PFSK-1 (cell line): ENCODE measurements at regions not wholly inside any gene's neighbourhood (a gene's known extent, or its start where the extent isn't known, plus 50 kb on each side); places are given as distances from the start of the nearest gene placed in this dataset.

Experiments used
- FOXP2 ChIP-seq: optimal IDR thresholded peaks from 2 replicates; pipeline ENCODE3; 2011; ENCODE audit warnings: borderline replicate concordance, control low read depth, inconsistent platforms; ENCODE audit not compliant: insufficient read depth; ENCODE audit errors: extremely low read length, extremely low read depth
- POLR2AphosphoS5 ChIP-seq: IDR thresholded peaks from 2 replicates; pipeline ENCODE4 v1.6.1; 2012; ENCODE audit warnings: low read depth, mild to moderate bottlenecking, control low read depth, low read length, moderate library complexity
- REST ChIP-seq, 2 experiments: IDR thresholded peaks; 2 replicates each; pipeline versions ENCODE4 v1.6.1 to v1.8.0; 2011 to 2012; ENCODE audit warnings: low read depth in 2 of 2, low read length in 2 of 2, control low read depth in 1 of 2, inconsistent platforms in 1 of 2, mild to moderate bottlenecking in 1 of 2, moderate library complexity in 1 of 2; ENCODE audit not compliant: insufficient read depth in 1 of 2
- SIN3A ChIP-seq: IDR thresholded peaks from 2 replicates; pipeline ENCODE4 v1.6.1; 2012; ENCODE audit warnings: mild to moderate bottlenecking, low read length, moderate library complexity, borderline replicate concordance; ENCODE audit not compliant: insufficient read depth
- TAF1 ChIP-seq: IDR thresholded peaks from 2 replicates; pipeline ENCODE4 v1.6.1; 2012; ENCODE audit warnings: low read length, control low read depth, borderline replicate concordance; ENCODE audit not compliant: insufficient read depth

- TF ChIP-seq POLR2AphosphoS5, result no peak
- no peak for TF ChIP-seq TAF1
- no peak for TF ChIP-seq SIN3A
- no peak for TF ChIP-seq REST (IDR thresholded peaks at IDR 0.05; ENCODE audit: insufficient read depth in 1 of 2, low read depth in 2 of 2, low read length in 2 of 2)
- no peak for TF ChIP-seq FOXP2
These were observed 78.8 kb upstream of the PCSK5 start for GRCh38 chr9:75811692-75812091.

- TF ChIP-seq FOXP2 (no peak), SIN3A (no peak), POLR2AphosphoS5 (no peak), REST (IDR thresholded peaks at IDR 0.05; ENCODE audit: insufficient read depth in 1 of 2, low read depth in 2 of 2, low read length in 2 of 2) (no peak), TAF1 (no peak)
These were observed 78.3 kb upstream of the PCSK5 start for GRCh38 chr9:75812141-75812540.

- TF ChIP-seq SIN3A (no peak), POLR2AphosphoS5 (no peak), TAF1 (no peak), REST (IDR thresholded peaks at IDR 0.05; ENCODE audit: insufficient read depth in 1 of 2, low read depth in 2 of 2, low read length in 2 of 2) (no peak), FOXP2 (no peak)
These were observed 75.8 kb upstream of the PCSK5 start for GRCh38 chr9:75814667-75815066.

GRCh38 chr9:75823151-75823550 lies 67.3 kb upstream of the PCSK5 start:
- no peak for TF ChIP-seq SIN3A
- TF ChIP-seq POLR2AphosphoS5, result no peak
- no peak for TF ChIP-seq REST (IDR thresholded peaks at IDR 0.05; ENCODE audit: insufficient read depth in 1 of 2, low read depth in 2 of 2, low read length in 2 of 2)

GRCh38 chr9:75824816-75825568 lies 65.5 kb upstream of the PCSK5 start:
- TF ChIP-seq POLR2AphosphoS5 (no peak), TAF1 (no peak), REST (IDR thresholded peaks at IDR 0.05; ENCODE audit: insufficient read depth in 1 of 2, low read depth in 2 of 2, low read length in 2 of 2) (no peak)
